GM23338 (cell line): ENCODE measurements at regions not wholly inside any gene's neighbourhood (a gene's known extent, or its start where the extent isn't known, plus 50 kb on each side); places are given as distances from the start of the nearest gene placed in this dataset.

Source experiments
- ATAC-seq: fragments of 200-7000 bp; cut with Tn5 transposase; 3 replicates; pipeline ENCODE4 v1.9.1; 2020
- DNase-seq: peaks from one replicate; pipeline ENCODE4 v3.0.0-alpha.2; 2015; ENCODE audit warnings: low spot score
- H2AFZ ChIP-seq: fragments of 200-600 bp; sonication (generic); 2 replicates; pipeline ENCODE4 v1.8.0; 2016; ENCODE audit warnings: antibody characterized with exemption, mild to moderate bottlenecking, moderate library complexity
- H3F3A ChIP-seq: fragments of 200-600 bp; sonication (generic); replicated peaks from 2 replicates; pipeline ENCODE4 v1.8.0; 2017; ENCODE audit warnings: antibody characterized with exemption, mixed run types, low read depth
- H3K27ac ChIP-seq: fragments of 200-600 bp; sonication (generic); 2 replicates; pipeline ENCODE4 v1.6.1; 2016; ENCODE audit warnings: low read depth
- H3K27me3 ChIP-seq: fragments of 200-600 bp; sonication (generic); 2 replicates; pipeline ENCODE4 v1.8.0; 2016; ENCODE audit warnings: mild to moderate bottlenecking, mixed run types, moderate library complexity; ENCODE audit not compliant: insufficient read depth
- H3K36me3 ChIP-seq: fragments of 200-600 bp; sonication (generic); 2 replicates; pipeline ENCODE4 v1.8.0; 2016; ENCODE audit warnings: mild to moderate bottlenecking; ENCODE audit not compliant: insufficient read depth
- H3K4me1 ChIP-seq: fragments of 200-600 bp; sonication (generic); 2 replicates; pipeline ENCODE4 v1.8.0; 2016; ENCODE audit warnings: mild to moderate bottlenecking, moderate library complexity; ENCODE audit not compliant: insufficient read depth
- H3K4me2 ChIP-seq: fragments of 200-600 bp; sonication (generic); 2 replicates; pipeline ENCODE4 v1.7.1; 2017; ENCODE audit warnings: mixed run types
- H3K4me3 ChIP-seq: fragments of 200-600 bp; sonication (generic); 2 replicates; pipeline ENCODE4 v1.6.1; 2016; ENCODE audit warnings: mixed run types
- H3K79me2 ChIP-seq: fragments of 200-600 bp; sonication (generic); replicated peaks from 2 replicates; pipeline ENCODE4 v1.8.0; 2017; ENCODE audit warnings: mild to moderate bottlenecking; ENCODE audit not compliant: insufficient read depth
- H3K9me2 ChIP-seq: fragments of 200-600 bp; sonication (generic); 2 replicates; pipeline ENCODE4 v1.8.0; 2017; ENCODE audit not compliant: insufficient read depth
- H4K20me1 ChIP-seq: fragments of 200-600 bp; sonication (generic); replicated peaks from 2 replicates; pipeline ENCODE4 v1.8.0; 2017; ENCODE audit warnings: mild to moderate bottlenecking; ENCODE audit not compliant: insufficient read depth
- H3K27ac Mint-ChIP-seq: 2 replicates; pipeline ENCODE4 v1.8.0; 2020; ENCODE audit warnings: inconsistent platforms, mild to moderate bottlenecking, moderate library complexity, mixed read lengths
- H3K27me3 Mint-ChIP-seq: 3 replicates; pipeline ENCODE4 v1.8.0; 2022; ENCODE audit warnings: low read depth, mild to moderate bottlenecking, moderate library complexity, mixed read lengths, inconsistent platforms; ENCODE audit not compliant: insufficient read depth, poor library complexity
- H3K36me3 Mint-ChIP-seq: 3 replicates; pipeline ENCODE4 v1.8.0; 2021; ENCODE audit warnings: low read depth, mild to moderate bottlenecking, inconsistent platforms, moderate library complexity, mixed read lengths
- H3K4me1 Mint-ChIP-seq: 3 replicates; pipeline ENCODE4 v1.8.0; 2020; ENCODE audit warnings: mild to moderate bottlenecking, inconsistent platforms, mixed read lengths
- H3K4me3 Mint-ChIP-seq: 3 replicates; pipeline ENCODE4 v1.8.0; 2021; ENCODE audit warnings: moderate library complexity, mild to moderate bottlenecking, inconsistent platforms, mixed read lengths
- H3K9me3 Mint-ChIP-seq: 3 replicates; pipeline ENCODE4 v1.8.0; 2020; ENCODE audit warnings: moderate library complexity, mild to moderate bottlenecking, inconsistent platforms, mixed read lengths
- CREB1 ChIP-seq: fragments of 250-450 bp; sonication (Bioruptor Pico); IDR thresholded peaks from 2 replicates; pipeline ENCODE4 v1.5.0; 2020; ENCODE audit warnings: low read depth, mild to moderate bottlenecking, moderate library complexity
- CTCF ChIP-seq, 2 experiments: fragments of 200-600 bp in 1 of 2; sonication (generic) in 1 of 2; conservative IDR thresholded peaks; 2 replicates each; pipeline versions ENCODE4 v1.5.1 to v1.6.1; 2016 to 2017; ENCODE audit warnings: antibody characterized with exemption in 2 of 2, low read depth in 2 of 2, mild to moderate bottlenecking in 2 of 2, moderate library complexity in 1 of 2
- ETS1 ChIP-seq: IDR thresholded peaks from 2 replicates; pipeline ENCODE4 v1.6.1; 2016; ENCODE audit warnings: antibody characterized with exemption
- EZH2 ChIP-seq: fragments of 200-600 bp; sonication (generic); IDR thresholded peaks from one replicate; pipeline ENCODE4 v1.8.0; 2017; ENCODE audit warnings: antibody characterized with exemption, mild to moderate bottlenecking, low read depth; ENCODE audit not compliant: unreplicated experiment
- EZH2phosphoT487 ChIP-seq: fragments of 200-600 bp; sonication (generic); IDR thresholded peaks from one replicate; pipeline ENCODE4 v1.8.1; 2018; ENCODE audit warnings: antibody characterized with exemption; ENCODE audit not compliant: unreplicated experiment
- JUNB ChIP-seq: IDR thresholded peaks from one replicate; pipeline ENCODE4 v1.6.1; 2016; ENCODE audit warnings: antibody characterized with exemption; ENCODE audit not compliant: unreplicated experiment
- NANOG ChIP-seq: IDR thresholded peaks from 2 replicates; pipeline ENCODE4 v1.6.1; 2016; ENCODE audit warnings: antibody characterized with exemption, borderline replicate concordance
- POLR2AphosphoS5 ChIP-seq: IDR thresholded peaks from 2 replicates; pipeline ENCODE4 v1.6.1; 2016; ENCODE audit warnings: antibody characterized with exemption, low read depth
- REST ChIP-seq: IDR thresholded peaks from one replicate; pipeline ENCODE4 v1.6.1; 2018; ENCODE audit warnings: antibody characterized with exemption; ENCODE audit not compliant: unreplicated experiment
- STAT1 ChIP-seq: IDR thresholded peaks from one replicate; pipeline ENCODE4 v1.6.1; 2016; ENCODE audit warnings: antibody characterized with exemption; ENCODE audit not compliant: unreplicated experiment
- ZNF114 ChIP-seq: fragments of 250-450 bp; sonication (Bioruptor Pico); IDR thresholded peaks from 2 replicates; pipeline ENCODE4 v1.5.0; 2020; ENCODE audit warnings: mild to moderate bottlenecking, moderate library complexity
- ZNF331 ChIP-seq: fragments of 250-450 bp; sonication (Bioruptor Pico); IDR thresholded peaks from 2 replicates; pipeline ENCODE4 v1.5.0; 2020; ENCODE audit warnings: low read depth, mild to moderate bottlenecking, moderate library complexity
- ZNF462 ChIP-seq: fragments of 250-450 bp; sonication (Bioruptor Pico); IDR thresholded peaks from 2 replicates; pipeline ENCODE4 v1.5.0; 2020; ENCODE audit warnings: mild to moderate bottlenecking, moderate library complexity

- H2AFZ ChIP-seq: no peak overlapping the region; the same call in 1 of the 2 replicates
- no peaks in the 10 kb centered on the region for H3K36me3 ChIP-seq
- H3K4me2 ChIP-seq: peak overlapping the region; percentile 9; the same call in 1 of the 2 replicates
- no peaks in the 10 kb centered on the region for H3K79me2 ChIP-seq
- Mint-ChIP-seq H3K4me1 (peaks cover 12% of the 10 kb centered on the region), H3K27ac (no peak overlapping the region), H3K27me3 (no peaks in the 10 kb centered on the region), H3K36me3 (no peaks in the 10 kb centered on the region), H3K4me3 (no peak overlapping the region), H3K9me3 (no peaks in the 10 kb centered on the region; the same call in 2 of the 3 replicates)
- no peaks in the 10 kb centered on the region for H3F3A ChIP-seq
- ATAC-seq: peak; percentile 65
- H3K4me3 ChIP-seq: no peak overlapping the region
- no peaks in the 10 kb centered on the region for H3K27me3 ChIP-seq
- H3K9me2 ChIP-seq: no peaks in the 10 kb centered on the region
- H3K4me1 ChIP-seq: peaks cover 14% of the 10 kb centered on the region
- no peaks in the 10 kb centered on the region for H4K20me1 ChIP-seq
- TF ChIP-seq EZH2 (no peak), CREB1 (no peak), REST (no peak), STAT1 (no peak), ZNF114 (no peak), ETS1 (no peak), JUNB (no peak), CTCF (conservative IDR thresholded peaks at IDR 0.05; ENCODE audit: low read depth in 2 of 2) (no peak), ZNF462 (CRISPR knock-in tag) (no peak), EZH2phosphoT487 (no peak), POLR2AphosphoS5 (no peak), ZNF331 (no peak), NANOG (no peak)
- DNase-seq: peak; percentile 5
- no peak overlapping the region for H3K27ac ChIP-seq
These were observed 81.7 kb upstream of the KCNIP4 start for GRCh38 chr4:22030307-22030706.
